ENCODE measurements at regions not wholly inside any gene's neighbourhood (a gene's known extent, or its start where the extent isn't known, plus 50 kb on each side); places are given as distances from the start of the nearest gene placed in this dataset.

GRCh38 chr15:62740141-62741004, 302.2 kb upstream of the TPM1 start:
- Histone ChIP-seq H3K36me3 (replicated peaks; ENCODE audit: insufficient read depth, low read length) (no peaks in the 10 kb centered on the region), H4K20me1 (ENCODE audit: insufficient read depth, low read length) (no peaks in the 10 kb centered on the region), H3K9me3 (replicated peaks; ENCODE audit: insufficient read depth, low read length) (no peaks in the 10 kb centered on the region), H3K4me1 (ENCODE audit: low read length) (no peaks in the 10 kb centered on the region), H3K9me2 (replicated peaks; ENCODE audit: insufficient read depth, low read length) (no peaks in the 10 kb centered on the region), H2AFZ (ENCODE audit: low read length) (no peak overlapping the region), H3K9ac (ENCODE audit: low read length) (no peak overlapping the region), H3K27me3 (replicated peaks; ENCODE audit: insufficient read depth, low read length) (no peaks in the 10 kb centered on the region), H3K4me2 (ENCODE audit: low read depth, low read length) (no peak overlapping the region), H3F3A (ENCODE audit: insufficient read depth, low read length) (no peaks in the 10 kb centered on the region), H3K79me2 (ENCODE audit: low read length) (no peaks in the 10 kb centered on the region), H3K27ac (ENCODE audit: low read length) (no peak overlapping the region), H3K4me3 (ENCODE audit: low read length) (no peak overlapping the region)
- no peak for DNase-seq
- TF ChIP-seq EZH2phosphoT487 (IDR thresholded peaks at IDR 0.05; ENCODE audit: low read length), result no peak
- TF ChIP-seq, protein P1, sequence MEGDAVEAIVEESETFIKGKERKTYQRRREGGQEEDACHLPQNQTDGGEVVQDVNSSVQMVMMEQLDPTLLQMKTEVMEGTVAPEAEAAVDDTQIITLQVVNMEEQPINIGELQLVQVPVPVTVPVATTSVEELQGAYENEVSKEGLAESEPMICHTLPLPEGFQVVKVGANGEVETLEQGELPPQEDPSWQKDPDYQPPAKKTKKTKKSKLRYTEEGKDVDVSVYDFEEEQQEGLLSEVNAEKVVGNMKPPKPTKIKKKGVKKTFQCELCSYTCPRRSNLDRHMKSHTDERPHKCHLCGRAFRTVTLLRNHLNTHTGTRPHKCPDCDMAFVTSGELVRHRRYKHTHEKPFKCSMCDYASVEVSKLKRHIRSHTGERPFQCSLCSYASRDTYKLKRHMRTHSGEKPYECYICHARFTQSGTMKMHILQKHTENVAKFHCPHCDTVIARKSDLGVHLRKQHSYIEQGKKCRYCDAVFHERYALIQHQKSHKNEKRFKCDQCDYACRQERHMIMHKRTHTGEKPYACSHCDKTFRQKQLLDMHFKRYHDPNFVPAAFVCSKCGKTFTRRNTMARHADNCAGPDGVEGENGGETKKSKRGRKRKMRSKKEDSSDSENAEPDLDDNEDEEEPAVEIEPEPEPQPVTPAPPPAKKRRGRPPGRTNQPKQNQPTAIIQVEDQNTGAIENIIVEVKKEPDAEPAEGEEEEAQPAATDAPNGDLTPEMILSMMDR (IDR thresholded peaks at IDR 0.05; ENCODE audit: low read length), result no peak
- TF ChIP-seq EZH2 (optimal IDR thresholded peaks at IDR 0.05; ENCODE audit: low read depth, low read length), result no peak

DNA sequence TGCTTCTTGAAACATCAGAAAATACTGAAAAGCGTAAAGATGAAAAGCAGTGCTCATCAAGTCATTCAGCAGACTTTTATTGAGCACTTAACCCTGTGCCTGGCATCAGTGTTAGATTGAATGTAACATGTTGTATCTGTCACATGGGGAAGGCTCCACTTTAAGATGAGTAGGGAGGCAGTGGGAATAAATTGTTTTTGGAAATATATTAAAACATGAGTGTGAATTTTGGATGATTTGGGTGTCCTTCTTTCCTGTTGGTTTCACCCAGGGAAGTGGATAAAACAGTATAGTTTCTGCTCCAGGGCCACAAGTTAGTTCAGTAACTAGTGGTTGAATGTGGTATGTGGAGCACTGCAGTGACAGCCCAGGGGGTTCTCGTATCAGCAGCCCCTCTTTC, 301.4 kb upstream of the TPM1 start:
- H3K36me3 ChIP-seq (replicated peaks; ENCODE audit: insufficient read depth, low read length), result no peaks in the 10 kb centered on the region
- no peaks in the 10 kb centered on the region for H3K79me2 ChIP-seq (ENCODE audit: low read length)
- TF ChIP-seq, protein P1 (IDR thresholded peaks at IDR 0.05; ENCODE audit: low read length), result no peak
- TF ChIP-seq EZH2 (optimal IDR thresholded peaks at IDR 0.05; ENCODE audit: low read depth, low read length) (no peak), EZH2phosphoT487 (IDR thresholded peaks at IDR 0.05; ENCODE audit: low read length) (no peak)
- H3K9ac ChIP-seq (ENCODE audit: low read length), result no peak overlapping the region
- H3K9me3 ChIP-seq (replicated peaks; ENCODE audit: insufficient read depth, low read length), result no peaks in the 10 kb centered on the region
- no peaks in the 10 kb centered on the region for H3K4me1 ChIP-seq (ENCODE audit: low read length)
- DNase-seq, result no peak
- H4K20me1 ChIP-seq (ENCODE audit: insufficient read depth, low read length), result no peaks in the 10 kb centered on the region
- H2AFZ ChIP-seq (ENCODE audit: low read length), result no peak overlapping the region
- no peaks in the 10 kb centered on the region for H3F3A ChIP-seq (ENCODE audit: insufficient read depth, low read length)
- no peak overlapping the region for H3K4me3 ChIP-seq (ENCODE audit: low read length)
- H3K9me2 ChIP-seq (replicated peaks; ENCODE audit: insufficient read depth, low read length), result no peaks in the 10 kb centered on the region
- H3K27ac ChIP-seq (ENCODE audit: low read length), result no peak overlapping the region
- no peaks in the 10 kb centered on the region for H3K27me3 ChIP-seq (replicated peaks; ENCODE audit: insufficient read depth, low read length)
- H3K4me2 ChIP-seq (ENCODE audit: low read depth, low read length), result no peak overlapping the region

GRCh38 chr15:62742409-62743171, 300.0 kb upstream of the TPM1 start:
- H2AFZ ChIP-seq (ENCODE audit: low read length), result no peak overlapping the region

More at GRCh38 chr15:62742409-62743171, 300.0 kb upstream of the TPM1 start:
- Histone ChIP-seq H3K9ac (ENCODE audit: low read length) (no peak overlapping the region), H3K4me2 (ENCODE audit: low read depth, low read length) (no peak overlapping the region), H3K4me1 (ENCODE audit: low read length) (no peaks in the 10 kb centered on the region), H3K4me3 (ENCODE audit: low read length) (no peak overlapping the region), H3K9me2 (replicated peaks; ENCODE audit: insufficient read depth, low read length) (no peaks in the 10 kb centered on the region), H4K20me1 (ENCODE audit: insufficient read depth, low read length) (no peaks in the 10 kb centered on the region), H3K79me2 (ENCODE audit: low read length) (no peaks in the 10 kb centered on the region), H3K36me3 (replicated peaks; ENCODE audit: insufficient read depth, low read length) (no peaks in the 10 kb centered on the region), H3F3A (ENCODE audit: insufficient read depth, low read length) (no peaks in the 10 kb centered on the region), H3K27ac (ENCODE audit: low read length) (no peak overlapping the region), H3K27me3 (replicated peaks; ENCODE audit: insufficient read depth, low read length) (no peaks in the 10 kb centered on the region), H3K9me3 (replicated peaks; ENCODE audit: insufficient read depth, low read length) (no peaks in the 10 kb centered on the region)
- TF ChIP-seq EZH2phosphoT487 (IDR thresholded peaks at IDR 0.05; ENCODE audit: low read length) (no peak), EZH2 (optimal IDR thresholded peaks at IDR 0.05; ENCODE audit: low read depth, low read length) (no peak)
- TF ChIP-seq, protein P1 (IDR thresholded peaks at IDR 0.05; ENCODE audit: low read length), result peak; percentile 83
- DNase-seq, result peak; percentile 49

All from MM.1S (cell line).